ENCODE measurements at regions not wholly inside any gene's neighbourhood (a gene's known extent, or its start where the extent isn't known, plus 50 kb on each side); places are given as distances from the start of the nearest gene placed in this dataset.
"Not testable (repeated sequence)": the region's sequence is repeated elsewhere in the genome, so short reads cannot be mapped to it uniquely, and the experiment has no call there.

DNA sequence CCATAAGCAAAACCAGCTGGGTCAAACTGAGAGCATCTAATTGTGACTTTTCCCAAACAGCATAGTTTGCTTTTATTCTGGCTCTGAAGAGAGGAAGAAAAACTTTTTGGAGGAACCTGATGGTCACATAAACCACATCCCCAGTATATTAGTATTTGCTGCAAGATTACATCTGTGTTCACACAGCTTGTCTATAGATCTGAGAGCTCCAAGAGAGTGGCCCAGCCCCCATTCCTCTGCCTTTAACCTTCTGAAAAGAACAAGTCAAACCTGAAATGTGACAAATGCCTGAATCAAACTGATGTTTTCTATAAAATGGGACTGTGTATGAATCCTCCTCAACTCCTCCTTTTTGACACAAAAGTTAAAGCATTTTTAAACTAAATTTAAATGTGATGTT, 435.2 kb downstream of the ZNF479 start:
- DNase-seq (ENCODE audit: low spot score); in situ Hi-C loops (cut with HindIII; ENCODE audit: low sequenced_read_pairs): not testable (repeated sequence)

DNA sequence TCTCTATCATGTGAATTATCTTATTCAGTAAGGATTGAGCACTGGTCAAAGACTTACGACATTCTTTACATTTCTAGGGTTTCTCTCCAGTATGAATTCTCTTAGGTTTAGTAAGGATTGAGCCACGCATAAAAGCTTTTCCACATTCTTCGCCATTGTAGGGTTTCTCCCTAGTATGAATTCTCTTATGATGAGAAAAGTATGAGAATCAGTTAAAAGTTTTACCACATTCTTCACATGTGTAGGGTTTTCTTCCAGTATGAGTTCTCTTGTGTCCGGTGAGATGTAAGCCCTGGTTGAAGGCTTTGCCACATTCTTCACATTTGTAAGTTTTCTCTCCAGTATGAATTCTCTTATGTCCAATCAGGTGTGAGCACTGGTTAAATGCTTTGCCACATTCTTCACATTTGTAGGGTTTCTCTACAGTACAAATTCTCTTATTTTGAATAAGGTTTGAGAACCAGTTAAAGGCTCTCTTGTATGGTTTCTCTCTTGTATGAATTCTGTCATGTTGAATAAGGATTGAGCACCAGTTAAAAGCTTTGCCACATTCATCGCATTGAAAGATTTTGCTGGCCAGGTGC, 445.9 kb downstream of the ZNF479 start:
- DNase-seq (ENCODE audit: low spot score), result no peak
- in situ Hi-C loops (cut with HindIII; ENCODE audit: low sequenced_read_pairs), result no loop called here

DNA sequence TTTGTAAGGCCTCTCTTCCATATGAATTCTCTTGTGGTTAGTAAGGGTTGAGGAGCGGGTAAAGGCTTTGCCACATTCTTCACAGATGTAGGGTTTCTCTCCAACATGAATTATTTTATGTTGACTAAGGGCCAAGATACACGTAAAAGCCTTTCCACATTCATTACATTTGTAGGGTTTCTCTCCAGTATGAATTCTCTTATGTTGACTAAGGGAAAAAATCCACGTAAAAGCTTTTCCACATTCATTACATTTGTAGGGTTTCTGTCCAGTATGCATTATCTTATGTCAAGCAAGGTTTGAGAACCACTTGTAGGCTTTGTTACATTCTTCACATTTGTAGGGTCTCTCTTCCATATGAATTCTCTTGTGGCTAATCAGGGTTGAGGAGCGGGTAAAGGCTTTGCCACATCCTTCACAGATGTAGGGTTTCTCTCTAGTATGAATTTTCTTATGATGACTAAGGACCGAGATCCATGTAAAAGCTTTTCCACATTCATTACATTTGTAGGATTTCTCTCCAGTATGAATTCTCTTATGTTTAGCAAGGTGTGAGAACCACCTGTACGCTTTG, 493.0 kb downstream of the ZNF479 start:
- in situ Hi-C loops (cut with HindIII; ENCODE audit: low sequenced_read_pairs), result no loop called here
- no peak for DNase-seq (ENCODE audit: low spot score)

- DNase-seq (ENCODE audit: low spot score), result no peak
- in situ Hi-C loops (cut with HindIII; ENCODE audit: low sequenced_read_pairs), result no loop called here
Measured at GRCh38 chr7:56609852-56610355, 493.7 kb upstream of the NUPR2 start.

GRCh38 chr7:56605146-56605545, 488.9 kb upstream of the NUPR2 start:
- no peak for DNase-seq (ENCODE audit: low spot score)
- in situ Hi-C loops (cut with HindIII; ENCODE audit: low sequenced_read_pairs), result no loop called here

DNA sequence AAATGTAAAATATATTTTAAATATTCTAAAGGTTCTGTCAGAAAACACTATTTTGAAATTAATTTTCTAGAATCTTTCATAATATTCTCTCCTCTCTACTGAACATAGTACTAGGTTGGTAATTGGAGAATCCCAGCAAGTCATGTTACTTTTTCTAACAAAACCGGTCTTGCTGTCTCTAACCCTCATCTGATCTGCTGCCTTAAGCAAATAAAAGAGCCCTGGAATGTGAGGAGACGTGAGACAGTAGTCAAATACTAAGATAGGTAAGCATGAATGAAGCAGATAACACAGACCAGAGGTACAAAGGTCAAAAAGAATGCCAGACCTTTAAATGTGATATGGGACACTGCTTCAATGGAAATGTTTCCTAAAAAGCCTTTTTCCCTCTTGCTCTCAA, 462.4 kb upstream of the NUPR2 start:
- no peak for DNase-seq (ENCODE audit: low spot score)
- in situ Hi-C loops (cut with HindIII; ENCODE audit: low sequenced_read_pairs), result no loop called here

- no peak for DNase-seq (ENCODE audit: low spot score)
- in situ Hi-C loops (cut with HindIII; ENCODE audit: low sequenced_read_pairs), result no loop called here
Measured at GRCh38 chr7:56570968-56571367, 454.8 kb upstream of the NUPR2 start.

DNA sequence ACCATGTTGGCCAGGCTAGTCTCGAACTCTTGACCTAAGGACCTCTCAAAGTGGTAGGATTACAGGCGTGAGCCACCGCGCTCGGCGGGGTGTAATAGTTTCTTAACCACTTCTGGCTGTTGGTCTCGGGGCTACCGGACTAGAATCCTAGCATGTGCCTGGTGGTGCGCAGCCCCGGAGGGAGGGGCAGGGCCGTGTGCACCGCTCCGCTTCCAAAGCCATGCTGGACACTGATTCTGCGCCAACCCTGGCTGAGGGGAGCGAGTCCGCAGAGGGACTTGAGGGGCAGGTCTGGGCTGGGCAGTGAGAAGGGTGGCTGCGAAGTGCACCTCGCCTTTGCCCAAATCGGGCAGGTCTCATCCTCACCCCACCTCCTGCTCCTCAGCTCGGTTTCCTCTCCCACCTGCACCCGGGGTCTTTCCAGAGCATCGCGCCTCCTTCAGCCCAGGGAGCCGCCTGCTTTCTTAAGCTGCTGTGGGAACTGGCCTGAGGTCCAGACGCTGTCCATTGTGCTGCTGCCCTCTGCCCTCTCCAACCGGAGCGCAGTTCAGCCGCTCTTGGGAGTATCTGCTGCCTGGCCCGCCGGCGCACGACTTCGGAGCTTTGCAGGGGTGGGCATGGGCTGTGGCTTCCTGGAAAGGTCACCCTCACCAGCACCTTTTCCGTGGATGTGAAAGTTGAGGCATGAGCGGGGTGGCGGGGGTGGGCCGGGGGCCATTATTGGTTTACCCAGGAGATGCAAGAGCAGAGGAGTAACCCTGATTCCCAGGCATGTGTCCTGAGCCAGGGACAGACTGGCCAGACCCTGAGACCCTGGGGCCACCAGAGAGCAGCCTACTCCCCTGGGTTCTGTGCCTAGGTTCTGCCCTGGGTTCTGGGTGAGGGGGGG, 422.6 kb upstream of the NUPR2 start:
- in situ Hi-C loops (cut with HindIII; ENCODE audit: low sequenced_read_pairs), result no loop called here
- DNase-seq (ENCODE audit: low spot score), result no peak

GRCh38 chr7:56537952-56538351, 421.7 kb upstream of the NUPR2 start:
- in situ Hi-C loops (cut with HindIII; ENCODE audit: low sequenced_read_pairs), result no loop called here
- peak; percentile 1 for DNase-seq (ENCODE audit: low spot score)

- in situ Hi-C loops (cut with HindIII; ENCODE audit: low sequenced_read_pairs), result no loop called here
- DNase-seq (ENCODE audit: low spot score), result no peak
Measured at GRCh38 chr7:56537477-56537876, 421.3 kb upstream of the NUPR2 start.

DNA sequence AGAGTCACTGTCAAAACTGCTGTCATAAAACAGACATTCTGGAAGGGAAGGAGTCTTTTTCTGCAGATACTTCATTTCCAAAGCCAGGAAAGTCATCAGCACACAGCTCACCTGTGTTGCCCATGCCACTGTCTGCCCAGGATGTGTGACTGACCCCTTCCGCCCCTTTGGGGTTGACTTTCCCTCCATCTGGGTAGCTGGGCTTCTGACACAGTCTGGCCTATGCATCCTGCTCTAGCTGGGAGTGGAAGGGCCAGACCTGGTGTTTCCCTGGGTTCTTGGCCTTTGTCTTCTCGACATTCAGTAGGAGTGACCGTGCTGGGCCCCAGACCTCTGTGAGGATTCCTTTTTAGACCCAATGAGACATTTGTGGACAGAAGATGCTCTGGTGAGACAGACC, 378.9 kb upstream of the NUPR2 start:
- in situ Hi-C loops (cut with HindIII; ENCODE audit: low sequenced_read_pairs), result no loop called here
- DNase-seq (ENCODE audit: low spot score), result no peak

DNA sequence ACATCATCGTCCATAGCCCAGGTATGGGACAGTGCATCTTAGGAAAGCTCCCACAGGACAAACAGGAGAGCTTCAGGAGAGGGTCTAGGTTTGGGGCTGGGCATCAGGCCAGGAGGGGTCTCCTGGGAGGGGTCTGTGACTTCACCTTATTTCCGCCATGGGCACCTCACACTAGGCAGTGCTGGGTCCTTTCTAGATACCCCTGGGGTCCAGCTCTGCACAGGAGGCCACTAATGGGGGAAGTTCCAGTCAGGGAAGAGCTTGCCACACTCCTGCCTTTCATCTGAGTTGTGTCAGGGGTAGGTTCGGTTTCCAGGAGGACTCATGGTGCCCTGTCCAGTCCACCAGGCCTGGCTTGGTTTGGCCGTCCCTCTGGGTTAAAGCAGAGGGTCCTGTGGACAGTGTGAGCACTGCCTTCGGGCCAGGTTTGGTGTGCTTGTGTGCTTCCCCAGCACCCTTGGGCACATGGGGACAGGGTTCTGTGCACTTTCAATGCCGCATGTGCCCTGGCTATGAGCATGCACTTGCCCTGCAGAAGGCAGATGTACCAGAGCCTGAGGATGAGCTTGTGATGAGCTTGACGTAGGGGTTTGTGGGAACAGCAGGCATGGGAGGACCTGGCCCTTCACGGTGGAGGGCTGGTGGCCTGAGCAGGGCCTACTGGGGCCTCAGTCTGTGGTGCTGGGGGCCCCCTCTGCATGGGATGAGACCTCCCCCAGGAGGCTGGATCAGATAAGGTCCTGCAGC, 377.7 kb upstream of the NUPR2 start:
- DNase-seq (ENCODE audit: low spot score), result no peak
- in situ Hi-C loops (cut with HindIII; ENCODE audit: low sequenced_read_pairs), result no loop called here

DNA sequence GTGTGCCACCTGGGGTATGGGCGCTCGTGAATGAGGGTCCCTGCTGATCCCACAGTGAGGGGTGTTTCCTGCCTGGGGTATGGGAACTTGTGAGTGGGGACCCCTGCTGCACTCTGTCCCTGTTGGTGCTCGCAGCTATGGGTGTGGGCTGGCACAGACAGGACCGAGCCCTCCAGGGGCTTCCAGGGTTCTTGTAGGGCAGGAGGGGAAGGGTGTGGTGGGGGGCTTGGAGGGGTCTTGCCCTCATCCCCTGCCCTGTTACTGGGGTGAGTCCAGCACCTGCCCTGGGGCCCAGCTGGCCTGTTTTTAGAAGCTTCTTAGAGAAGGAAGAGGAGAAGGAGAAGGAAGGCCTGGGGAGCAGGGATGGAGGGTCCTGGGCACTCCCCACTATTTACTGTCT, 377.0 kb upstream of the NUPR2 start:
- DNase-seq (ENCODE audit: low spot score), result no peak
- in situ Hi-C loops (cut with HindIII; ENCODE audit: low sequenced_read_pairs), result no loop called here

DNA sequence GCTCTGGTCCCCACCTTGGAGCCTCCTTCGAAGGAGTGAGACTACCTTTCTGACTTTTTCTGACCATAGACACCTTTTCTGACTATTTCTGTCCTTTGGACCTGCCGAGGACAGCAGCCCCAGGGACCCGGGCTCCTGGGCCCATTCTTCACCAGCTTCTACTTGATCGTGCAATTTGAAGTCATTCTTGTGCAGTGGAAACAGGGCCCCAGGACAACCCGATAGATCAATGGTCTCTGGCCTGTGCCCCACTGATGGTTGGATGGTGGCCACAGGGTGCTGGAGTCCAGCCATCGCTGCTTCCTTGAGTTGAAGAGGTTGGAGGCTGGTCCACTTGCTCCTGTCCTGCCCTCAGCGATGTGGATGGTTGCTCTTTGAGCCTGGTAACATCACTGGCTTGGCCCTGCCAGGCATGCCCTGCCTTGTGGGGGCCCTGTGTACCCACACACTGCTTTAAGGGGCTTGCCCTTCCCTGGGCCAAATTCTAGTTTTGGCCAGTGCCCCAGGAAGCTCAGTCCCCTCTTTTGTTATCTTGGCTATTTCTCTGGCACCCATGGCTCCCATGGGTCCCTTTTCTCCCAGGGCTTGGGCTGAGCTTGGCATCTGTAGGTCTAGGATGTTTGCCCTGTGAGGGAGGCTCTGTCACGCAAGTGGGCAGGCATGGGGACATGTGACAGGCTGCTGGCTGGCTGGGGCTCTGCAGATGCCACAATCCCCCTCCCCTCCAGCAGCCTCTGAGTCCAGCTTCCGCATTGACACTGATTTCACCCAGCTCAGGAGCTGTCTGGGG, 375.6 kb upstream of the NUPR2 start:
- in situ Hi-C loops (cut with HindIII; ENCODE audit: low sequenced_read_pairs), result no loop called here
- DNase-seq (ENCODE audit: low spot score), result no peak

- DNase-seq (ENCODE audit: low spot score), result no peak
- in situ Hi-C loops (cut with HindIII; ENCODE audit: low sequenced_read_pairs), result no loop called here
Measured at GRCh38 chr7:56483861-56484550, 367.8 kb upstream of the NUPR2 start.

GRCh38 chr7:56483153-56483552, 366.9 kb upstream of the NUPR2 start:
- in situ Hi-C loops (cut with HindIII; ENCODE audit: low sequenced_read_pairs), result no loop called here
- DNase-seq (ENCODE audit: low spot score), result no peak

- in situ Hi-C loops (cut with HindIII; ENCODE audit: low sequenced_read_pairs), result no loop called here
- no peak for DNase-seq (ENCODE audit: low spot score)
Measured at GRCh38 chr7:56479748-56480147, 363.5 kb upstream of the NUPR2 start.

- in situ Hi-C loops (cut with HindIII; ENCODE audit: low sequenced_read_pairs), result no loop called here
Measured at GRCh38 chr7:56479136-56479535, 362.9 kb upstream of the NUPR2 start.

More at GRCh38 chr7:56479136-56479535, 362.9 kb upstream of the NUPR2 start:
- DNase-seq (ENCODE audit: low spot score), result no peak

All from G401 (cell line).